RWPE1 (cell line): ENCODE measurements at regions not wholly inside any gene's neighbourhood (a gene's known extent, or its start where the extent isn't known, plus 50 kb on each side); places are given as distances from the start of the nearest gene placed in this dataset.

Source experiments
- CTCF ChIA-PET: fragments of 350-600 bp; sonication (Branson Sonifier 250); formaldehyde crosslinking; extraction: SDS; loops from one replicate; lab custom pipeline; 2021; lab: Yijun Ruan, JAX
- POLR2A ChIA-PET: fragments of 400-600 bp; formaldehyde crosslinking; extraction: SDS; loops from one replicate; lab custom pipeline; 2020; ENCODE audit warnings: antibody characterized with exemption; ENCODE audit not compliant: low non-redundant PET; lab: Yijun Ruan, JAX
- DNase-seq: peaks from one replicate; pipeline ENCODE4 v3.0.0; 2012; ENCODE audit warnings: low spot score
- H3K27ac ChIP-seq: fragments of 450-650 bp; 2 replicates; pipeline ENCODE4 v1.5.1; 2017
- TF ChIP-seq, protein P1 (sequence below): fragments of 450-650 bp; conservative IDR thresholded peaks from 2 replicates; pipeline ENCODE4 v1.5.1; 2017; ENCODE audit warnings: low read depth, mild to moderate bottlenecking

GRCh38 chr21:16258844-16259611, 529.2 kb downstream of the USP25 start:
- DNase-seq = no peak
- TF ChIP-seq, protein P1, sequence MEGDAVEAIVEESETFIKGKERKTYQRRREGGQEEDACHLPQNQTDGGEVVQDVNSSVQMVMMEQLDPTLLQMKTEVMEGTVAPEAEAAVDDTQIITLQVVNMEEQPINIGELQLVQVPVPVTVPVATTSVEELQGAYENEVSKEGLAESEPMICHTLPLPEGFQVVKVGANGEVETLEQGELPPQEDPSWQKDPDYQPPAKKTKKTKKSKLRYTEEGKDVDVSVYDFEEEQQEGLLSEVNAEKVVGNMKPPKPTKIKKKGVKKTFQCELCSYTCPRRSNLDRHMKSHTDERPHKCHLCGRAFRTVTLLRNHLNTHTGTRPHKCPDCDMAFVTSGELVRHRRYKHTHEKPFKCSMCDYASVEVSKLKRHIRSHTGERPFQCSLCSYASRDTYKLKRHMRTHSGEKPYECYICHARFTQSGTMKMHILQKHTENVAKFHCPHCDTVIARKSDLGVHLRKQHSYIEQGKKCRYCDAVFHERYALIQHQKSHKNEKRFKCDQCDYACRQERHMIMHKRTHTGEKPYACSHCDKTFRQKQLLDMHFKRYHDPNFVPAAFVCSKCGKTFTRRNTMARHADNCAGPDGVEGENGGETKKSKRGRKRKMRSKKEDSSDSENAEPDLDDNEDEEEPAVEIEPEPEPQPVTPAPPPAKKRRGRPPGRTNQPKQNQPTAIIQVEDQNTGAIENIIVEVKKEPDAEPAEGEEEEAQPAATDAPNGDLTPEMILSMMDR = no peak
- ChIA-PET POLR2A (no interaction called here), CTCF (no interaction called here)
- H3K27ac ChIP-seq = no peak overlapping the region

GRCh38 chr21:16262091-16262490, 532.3 kb downstream of the USP25 start:
- no peak overlapping the region for H3K27ac ChIP-seq
- TF ChIP-seq, protein P1 = no peak
- POLR2A ChIA-PET = no interaction called here
- CTCF ChIA-PET = no interaction called here
- DNase-seq = no peak

DNA sequence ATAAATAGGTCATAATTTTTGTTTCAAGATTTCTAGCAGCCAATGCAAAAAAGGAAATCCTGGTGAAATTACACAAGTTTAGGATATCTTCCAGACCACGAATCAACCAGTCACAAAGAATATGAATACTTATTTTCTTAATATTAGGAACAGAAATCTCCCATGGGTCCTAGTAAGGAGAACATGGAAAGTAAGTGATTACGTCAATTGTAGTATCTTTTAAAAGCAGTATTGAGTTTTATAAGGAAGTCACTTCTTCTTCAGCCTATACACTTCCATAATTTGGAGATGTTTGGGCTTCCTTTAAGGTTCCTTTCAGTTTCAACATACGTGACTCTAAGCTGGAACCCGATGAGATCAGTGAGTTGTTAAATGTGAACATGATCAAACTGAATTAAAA, 534.5 kb downstream of the USP25 start:
- ChIA-PET CTCF (no interaction called here), POLR2A (no interaction called here)
- no peak overlapping the region for H3K27ac ChIP-seq
- DNase-seq = no peak
- TF ChIP-seq, protein P1 = no peak

GRCh38 chr21:16269476-16269875, 539.7 kb downstream of the USP25 start:
- DNase-seq = no peak
- CTCF ChIA-PET = no interaction called here

DNA sequence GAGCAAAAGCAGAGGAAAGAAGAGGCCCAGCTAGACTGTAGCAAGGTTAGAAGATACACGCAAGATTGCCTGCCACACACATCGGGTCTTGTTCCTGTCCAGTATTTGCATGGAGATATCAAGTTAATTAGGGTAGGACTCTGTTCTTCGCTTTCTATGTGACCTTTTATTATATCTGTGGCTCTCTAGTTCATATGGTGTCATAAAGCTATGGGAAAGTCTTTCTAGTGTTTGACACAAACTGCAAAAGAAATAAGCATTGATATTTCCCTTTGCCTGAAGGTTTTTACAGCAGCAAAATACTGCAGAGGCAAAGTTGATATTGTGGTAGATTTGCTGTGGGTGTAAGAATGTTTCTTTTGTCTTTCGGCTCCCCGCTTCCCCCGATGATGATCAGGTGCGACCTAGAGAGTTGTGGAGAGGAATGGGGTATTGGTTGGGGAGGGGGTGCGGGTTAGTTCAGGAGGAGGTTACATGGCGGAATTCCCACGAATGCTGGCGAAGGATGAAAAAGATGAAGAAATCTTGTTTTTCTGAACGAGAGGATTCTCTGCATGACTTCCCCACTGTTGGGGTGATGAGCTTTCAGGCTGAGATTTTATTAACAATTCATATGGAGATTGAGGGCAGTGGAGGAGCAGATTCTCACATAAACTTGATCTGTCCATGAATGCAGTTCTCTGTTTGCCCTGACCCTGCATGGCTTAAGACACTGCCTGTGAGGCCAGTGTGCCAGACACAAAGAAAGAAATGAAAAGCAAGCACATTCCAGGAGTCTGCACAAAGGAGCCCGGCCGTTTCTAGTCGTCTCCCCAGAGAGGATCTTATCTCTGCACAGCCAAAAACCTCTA, 550.2 kb downstream of the USP25 start:
- ChIA-PET POLR2A (no interaction called here), CTCF (interaction anchor here (0.7 kb wide), 1 partner anchor 142 kb away, joined by 4 read pairs; no protein-coding TSS in a partner anchor)
- no peak overlapping the region for H3K27ac ChIP-seq
- no peak for DNase-seq
- TF ChIP-seq, protein P1 = no peak

More at GRCh38 chr21:16269476-16269875, 539.7 kb downstream of the USP25 start:
- POLR2A ChIA-PET = no interaction called here
- no peak overlapping the region for H3K27ac ChIP-seq
- TF ChIP-seq, protein P1 = no peak

DNA sequence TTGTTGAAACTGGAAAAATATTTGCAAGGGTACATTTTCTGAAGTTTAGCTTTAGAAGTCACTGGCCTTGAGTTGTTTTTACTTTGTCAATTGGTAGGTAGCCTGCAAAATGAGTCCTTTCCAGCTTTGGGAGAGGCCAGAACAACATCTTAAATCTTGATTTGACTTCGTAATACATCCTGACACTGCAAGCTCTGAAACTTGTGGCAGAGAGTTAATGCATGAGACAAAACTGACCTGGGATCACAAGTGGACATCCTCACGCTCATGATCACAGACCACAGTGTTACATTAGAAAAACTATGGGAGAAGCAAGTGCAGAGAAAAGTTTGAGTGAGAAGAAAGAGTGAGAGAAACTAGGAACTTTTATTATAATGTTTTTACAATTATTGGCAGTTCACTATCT, 550.9 kb downstream of the USP25 start:
- no peak overlapping the region for H3K27ac ChIP-seq
- TF ChIP-seq, protein P1 = no peak
- DNase-seq = no peak
- POLR2A ChIA-PET = no interaction called here
- CTCF ChIA-PET = interaction anchor here (0.7 kb wide), 1 partner anchor 143 kb away, joined by 4 read pairs; no protein-coding TSS in a partner anchor
